ENCODE measurements at regions not wholly inside any gene's neighbourhood (a gene's known extent, or its start where the extent isn't known, plus 50 kb on each side); places are given as distances from the start of the nearest gene placed in this dataset.

DNA sequence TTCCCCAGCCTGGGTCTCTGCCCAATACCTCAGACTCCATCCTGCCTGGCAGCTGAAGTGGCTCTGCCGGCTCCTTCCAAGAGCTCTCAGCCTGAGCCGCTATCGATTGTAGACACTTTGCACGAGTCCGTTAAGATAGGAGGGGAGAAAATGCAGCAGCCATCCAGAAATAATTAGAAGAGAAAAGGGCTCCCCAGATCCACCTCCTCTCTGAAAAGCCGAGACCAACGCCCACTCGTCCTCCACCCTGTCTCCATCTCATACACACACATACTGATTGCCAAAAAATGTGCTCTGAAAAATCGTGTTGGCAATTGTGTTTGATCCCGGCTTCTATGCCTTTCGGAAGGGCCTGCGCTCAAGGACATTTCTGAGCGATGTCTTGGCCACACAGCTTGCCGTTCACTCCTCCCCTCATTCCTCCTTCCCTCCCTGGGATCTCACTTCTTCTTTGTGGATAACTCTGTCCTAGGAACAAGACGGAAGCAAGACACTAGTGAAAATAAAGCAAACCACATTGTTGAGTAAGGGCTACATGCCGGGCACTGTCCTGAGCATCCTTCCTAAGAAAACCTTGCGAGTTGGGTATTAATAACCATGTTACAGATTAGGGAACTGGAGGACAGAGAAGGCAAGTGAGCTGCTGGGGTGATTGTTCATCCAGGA, 372.8 kb upstream of the MYT1L start:
- Mint-ChIP-seq H3K36me3 (no peaks in the 10 kb centered on the region), H3K4me3 (no peak overlapping the region), H3K4me1 (peaks cover 6% of the 10 kb centered on the region), H3K9me3 (no peaks in the 10 kb centered on the region), H3K27me3 (no peaks in the 10 kb centered on the region), H3K27ac (no peak overlapping the region)
- ATAC-seq (ENCODE audit: low read depth) (no peak), DNase-seq (ENCODE audit: low spot score in 2 of 2) (no peak)

DNA sequence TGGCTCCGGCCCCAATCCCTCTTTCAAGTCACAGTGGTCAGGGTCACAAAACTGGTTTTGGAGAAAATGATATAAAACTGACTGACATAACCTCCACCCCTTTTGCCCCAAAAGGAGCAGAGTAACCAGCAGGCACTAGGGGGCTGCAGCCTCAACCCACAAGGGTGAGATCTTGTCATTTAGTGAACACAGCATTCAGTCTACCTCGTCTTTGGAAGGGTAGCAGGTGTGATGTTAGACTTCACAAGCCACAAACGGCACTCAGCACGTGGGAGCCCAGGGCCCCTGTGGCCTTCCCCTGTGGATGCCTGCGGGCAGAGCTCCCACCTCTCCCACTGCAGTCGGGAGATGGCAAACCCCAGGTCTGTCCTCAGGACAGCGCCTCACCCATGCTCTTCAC, 372.1 kb upstream of the MYT1L start:
- Mint-ChIP-seq H3K4me3 (no peak overlapping the region), H3K27me3 (no peaks in the 10 kb centered on the region), H3K36me3 (no peaks in the 10 kb centered on the region), H3K4me1 (peaks cover 6% of the 10 kb centered on the region), H3K9me3 (no peaks in the 10 kb centered on the region), H3K27ac (no peak overlapping the region)
- no peak for DNase-seq (ENCODE audit: low spot score in 2 of 2)
- ATAC-seq (ENCODE audit: low read depth): no peak

DNA sequence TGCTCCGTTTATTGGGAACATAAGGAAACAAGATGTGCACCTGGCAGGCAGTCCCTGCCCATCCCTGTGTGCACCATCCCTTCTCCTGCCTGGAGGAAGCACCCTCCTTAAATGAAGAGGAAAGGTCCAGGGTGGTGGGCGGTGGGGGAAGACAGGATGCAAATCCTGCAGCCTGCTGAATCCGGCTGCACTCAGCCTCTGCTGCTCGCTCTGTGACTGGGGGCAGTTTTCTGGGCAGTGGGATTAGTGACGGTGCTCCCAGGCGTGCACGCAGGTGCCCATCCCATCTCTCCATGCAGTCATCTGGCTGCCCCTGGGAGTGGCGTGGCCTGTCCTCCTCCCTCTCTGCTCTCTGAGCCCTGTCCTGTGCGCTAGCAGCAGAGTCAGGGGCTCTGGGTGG, 371.3 kb upstream of the MYT1L start:
- no peaks in the 10 kb centered on the region for H3K36me3 Mint-ChIP-seq
- ATAC-seq (ENCODE audit: low read depth) (no peak), DNase-seq (ENCODE audit: low spot score in 2 of 2) (no peak)
- H3K9me3 Mint-ChIP-seq: no peaks in the 10 kb centered on the region
- H3K27me3 Mint-ChIP-seq: no peaks in the 10 kb centered on the region
- H3K27ac Mint-ChIP-seq: no peak overlapping the region
- peaks cover 6% of the 10 kb centered on the region for H3K4me1 Mint-ChIP-seq
- no peak overlapping the region for H3K4me3 Mint-ChIP-seq

DNA sequence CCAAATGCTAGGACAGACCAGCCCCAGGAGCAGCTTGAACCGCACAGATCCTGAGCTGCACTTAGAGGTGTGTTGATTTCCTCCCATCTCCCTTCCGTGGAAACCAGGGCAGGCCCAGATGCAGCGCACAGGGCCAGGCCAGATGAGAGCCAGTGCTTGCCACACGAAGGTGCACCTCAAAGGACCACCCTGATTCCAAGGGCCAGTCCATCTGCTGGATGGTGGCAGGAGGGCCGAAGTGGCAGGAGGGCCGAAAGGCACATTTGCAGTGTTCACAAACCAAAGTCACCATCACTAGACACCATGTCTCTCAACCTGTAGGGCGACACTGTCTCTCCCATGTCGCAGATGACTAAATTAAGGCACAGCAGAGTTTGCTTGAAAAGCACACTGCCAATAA, 370.7 kb upstream of the MYT1L start:
- ATAC-seq (ENCODE audit: low read depth) (no peak), DNase-seq (ENCODE audit: low spot score in 2 of 2) (no peak)
- peaks cover 6% of the 10 kb centered on the region for H3K4me1 Mint-ChIP-seq
- no peaks in the 10 kb centered on the region for H3K27me3 Mint-ChIP-seq
- H3K9me3 Mint-ChIP-seq: no peaks in the 10 kb centered on the region
- H3K27ac Mint-ChIP-seq: no peak overlapping the region
- no peaks in the 10 kb centered on the region for H3K36me3 Mint-ChIP-seq
- no peak overlapping the region for H3K4me3 Mint-ChIP-seq

DNA sequence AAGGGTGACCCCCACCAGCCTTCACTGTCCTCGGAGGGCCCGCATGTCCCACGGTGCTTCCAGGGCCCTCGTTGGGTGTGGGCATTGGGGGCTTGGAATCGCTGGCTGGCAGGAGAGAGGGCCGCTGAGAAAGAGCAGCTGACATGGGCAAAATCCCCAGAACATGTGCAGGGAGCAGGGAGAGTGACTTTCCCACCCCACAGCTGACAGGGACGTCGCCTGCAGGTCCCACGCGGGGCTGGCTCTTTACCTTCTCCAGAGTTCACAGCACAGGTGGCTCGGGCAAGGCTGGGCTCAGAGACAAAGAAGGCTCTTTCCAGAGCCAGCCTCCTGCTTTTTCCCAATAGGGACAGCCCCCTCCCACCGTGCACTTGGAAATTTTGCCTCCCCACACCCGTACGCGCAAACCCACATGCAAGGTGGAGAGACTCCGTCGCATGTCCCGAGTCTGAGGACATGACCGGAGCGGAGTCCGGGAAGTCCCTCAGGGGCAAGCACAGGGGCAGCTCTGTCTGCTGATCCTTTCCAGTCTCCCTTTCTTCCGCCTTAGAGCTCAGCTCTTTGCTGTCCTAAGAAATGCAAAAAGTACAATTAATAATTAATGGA, 370.2 kb upstream of the MYT1L start:
- no peak for ATAC-seq (ENCODE audit: low read depth)

DNA sequence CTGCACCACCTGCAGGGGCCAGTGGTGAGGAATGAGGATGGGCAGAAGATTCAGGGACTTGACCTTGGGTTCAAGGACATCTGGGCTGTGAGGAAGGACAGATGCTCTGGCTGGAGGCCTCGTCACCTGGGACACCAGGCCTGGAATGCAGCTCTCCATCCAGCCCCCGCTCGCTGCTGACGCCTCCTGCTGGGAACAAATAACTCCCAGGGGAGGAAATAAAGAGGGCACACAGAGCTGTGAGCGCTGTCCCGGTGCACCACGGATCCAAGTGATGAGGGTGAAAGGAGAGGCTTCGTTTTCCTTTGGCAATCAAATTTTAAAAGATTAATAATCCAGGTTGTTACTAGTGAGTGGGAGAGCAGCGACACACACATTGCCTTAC, 368.0 kb upstream of the MYT1L start:
- ATAC-seq (ENCODE audit: low read depth) (no peak), DNase-seq (ENCODE audit: low spot score in 2 of 2) (no peak)
- Mint-ChIP-seq H3K27ac (no peak overlapping the region), H3K9me3 (no peaks in the 10 kb centered on the region), H3K36me3 (no peaks in the 10 kb centered on the region), H3K27me3 (no peaks in the 10 kb centered on the region), H3K4me3 (no peak overlapping the region), H3K4me1 (peaks cover 3% of the 10 kb centered on the region)

More for the DNA sequence above, 370.2 kb upstream of the MYT1L start:
- no peak for DNase-seq (ENCODE audit: low spot score in 2 of 2)
- Mint-ChIP-seq H3K27ac (no peak overlapping the region), H3K9me3 (no peaks in the 10 kb centered on the region), H3K27me3 (no peaks in the 10 kb centered on the region), H3K4me3 (no peak overlapping the region), H3K36me3 (no peaks in the 10 kb centered on the region), H3K4me1 (peaks cover 6% of the 10 kb centered on the region)

DNA sequence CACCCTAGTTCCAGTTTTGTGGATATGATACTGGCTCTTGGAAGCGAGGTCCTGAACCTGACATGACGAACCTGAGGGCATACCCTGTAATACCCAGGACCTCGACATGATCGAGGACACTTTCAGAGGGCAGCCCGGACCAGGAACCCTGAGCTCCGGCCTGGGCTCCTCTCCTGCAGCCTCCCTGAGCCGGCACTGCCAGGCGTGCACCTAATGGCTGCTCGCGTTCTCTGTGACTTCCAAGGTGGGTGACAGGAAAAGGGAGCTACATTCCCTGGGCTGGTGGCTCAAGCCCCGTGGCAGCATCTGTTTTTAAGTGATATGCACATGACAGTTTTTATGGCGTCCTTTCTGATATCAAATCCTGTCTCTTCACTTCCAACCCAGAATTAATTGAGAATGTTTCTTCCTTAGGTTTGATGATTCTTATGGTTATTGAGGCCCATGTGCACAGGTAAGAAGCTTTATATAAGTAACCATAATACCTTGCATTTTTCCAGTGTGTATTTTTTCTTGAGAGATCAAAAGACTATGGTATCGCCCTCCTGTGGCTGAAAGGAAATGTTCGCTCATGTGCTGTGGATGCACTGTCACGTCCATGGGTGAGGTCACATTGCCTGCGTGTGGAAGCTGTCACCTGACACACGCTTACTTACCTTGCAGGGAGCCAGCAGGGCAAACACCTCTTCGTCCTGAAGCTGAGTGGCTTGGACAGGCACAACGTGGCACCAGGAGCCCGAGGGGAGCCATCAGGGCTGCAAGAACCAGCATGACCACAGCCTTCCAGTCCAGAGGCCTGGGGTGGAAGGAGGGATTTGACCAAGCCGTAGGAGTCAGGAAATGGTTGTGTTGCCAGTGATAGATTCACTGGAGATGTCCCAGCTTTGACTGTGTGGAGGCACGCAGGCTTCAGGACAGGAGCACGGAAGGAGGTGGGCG, 367.4 kb upstream of the MYT1L start:
- H3K4me3 Mint-ChIP-seq: no peak overlapping the region
- no peaks in the 10 kb centered on the region for H3K36me3 Mint-ChIP-seq
- H3K27me3 Mint-ChIP-seq: peaks cover under 1% of the 10 kb centered on the region
- ATAC-seq (ENCODE audit: low read depth) (no peak), DNase-seq (ENCODE audit: low spot score in 2 of 2) (no peak)
- H3K9me3 Mint-ChIP-seq: no peaks in the 10 kb centered on the region
- no peaks in the 10 kb centered on the region for H3K4me1 Mint-ChIP-seq
- H3K27ac Mint-ChIP-seq: no peak overlapping the region

DNA sequence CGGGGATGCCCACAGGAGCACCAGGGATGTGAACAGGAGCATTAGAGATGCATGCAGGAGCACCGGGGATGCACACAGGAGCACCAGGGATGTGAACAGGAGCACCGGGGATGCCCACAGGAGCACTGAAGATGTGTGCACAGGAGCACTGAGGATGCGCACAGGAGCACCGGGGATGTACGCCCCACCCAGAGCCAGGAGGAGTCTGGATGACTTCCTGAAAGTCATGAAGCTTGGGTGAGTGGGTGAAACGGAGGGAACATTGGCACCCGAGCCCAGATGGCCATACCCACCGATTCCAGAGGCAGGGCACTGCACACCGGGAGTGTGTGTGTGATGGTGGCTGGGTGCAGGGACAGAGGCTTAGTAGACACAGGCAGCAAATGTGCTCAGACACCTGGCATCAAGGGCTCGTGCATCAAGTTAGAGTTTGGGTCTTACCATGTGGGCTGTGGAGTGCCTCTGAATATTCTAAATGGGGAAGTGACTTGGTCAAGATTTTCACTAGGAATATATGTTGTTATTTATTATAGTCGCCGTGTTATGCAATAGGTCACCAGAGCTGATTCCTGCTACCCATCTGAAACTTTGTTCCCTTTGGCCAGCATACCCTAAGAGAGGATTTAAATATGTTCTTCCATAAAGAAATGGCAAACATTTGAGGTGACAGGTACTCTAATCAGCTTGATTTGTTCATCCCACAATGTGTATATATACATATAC, 365.8 kb upstream of the MYT1L start:
- Mint-ChIP-seq H3K27me3 (peaks cover 4% of the 10 kb centered on the region), H3K36me3 (no peaks in the 10 kb centered on the region), H3K4me1 (no peaks in the 10 kb centered on the region), H3K4me3 (no peak overlapping the region), H3K27ac (no peak overlapping the region), H3K9me3 (no peaks in the 10 kb centered on the region)
- ATAC-seq (ENCODE audit: low read depth): no peak
- no peak for DNase-seq (ENCODE audit: low spot score in 2 of 2)

DNA sequence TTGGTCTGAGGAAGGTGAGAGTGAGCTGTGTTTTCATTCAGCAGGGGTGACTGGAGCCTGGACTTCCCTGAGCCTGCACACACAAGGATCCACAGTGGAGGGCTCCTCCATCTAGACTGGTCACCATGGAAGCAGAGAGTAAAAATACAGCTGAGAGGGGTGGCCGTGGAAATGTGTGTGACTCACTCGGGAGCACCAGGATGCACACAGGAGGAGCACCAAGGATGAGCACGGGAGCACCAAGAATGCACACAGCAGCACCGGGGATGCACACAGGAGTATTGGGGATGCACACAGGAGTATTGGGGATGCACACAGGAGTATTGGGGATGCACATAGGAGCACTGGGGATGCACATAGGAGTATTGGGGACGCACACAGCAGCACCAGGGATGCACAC, 365.2 kb upstream of the MYT1L start:
- no peaks in the 10 kb centered on the region for H3K36me3 Mint-ChIP-seq
- no peak overlapping the region for H3K27ac Mint-ChIP-seq
- peaks cover 6% of the 10 kb centered on the region for H3K27me3 Mint-ChIP-seq
- H3K4me3 Mint-ChIP-seq: no peak overlapping the region
- DNase-seq (ENCODE audit: low spot score in 2 of 2) (no peak), ATAC-seq (ENCODE audit: low read depth) (no peak)
- H3K4me1 Mint-ChIP-seq: no peaks in the 10 kb centered on the region
- no peaks in the 10 kb centered on the region for H3K9me3 Mint-ChIP-seq

DNA sequence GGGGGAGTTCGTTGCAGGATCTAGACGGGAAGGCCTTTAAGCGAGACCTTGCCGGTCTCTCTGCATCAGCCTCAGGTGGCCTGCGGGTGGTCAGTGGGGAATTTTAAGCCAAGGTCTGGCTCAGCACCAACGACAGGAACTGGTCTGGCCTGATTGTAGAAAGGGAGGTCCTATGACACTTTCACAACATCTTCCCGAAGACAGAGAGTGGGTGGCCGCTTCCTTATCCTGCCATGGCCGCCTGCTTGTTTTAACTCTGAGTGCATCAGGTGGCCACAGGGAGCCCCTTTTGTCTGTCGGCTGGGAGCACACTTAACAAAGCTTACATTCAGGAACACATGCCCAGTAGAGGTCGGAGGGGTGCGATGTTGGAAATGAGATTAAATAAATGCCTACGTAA, 363.7 kb upstream of the MYT1L start:
- ATAC-seq (ENCODE audit: low read depth): no peak
- peaks cover 11% of the 10 kb centered on the region for H3K27me3 Mint-ChIP-seq
- no peak overlapping the region for H3K4me3 Mint-ChIP-seq
- peaks cover 1% of the 10 kb centered on the region for H3K9me3 Mint-ChIP-seq
- peaks cover 2% of the 10 kb centered on the region for H3K4me1 Mint-ChIP-seq
- peaks cover 1% of the 10 kb centered on the region for H3K36me3 Mint-ChIP-seq
- DNase-seq (ENCODE audit: low spot score in 2 of 2): no peak
- H3K27ac Mint-ChIP-seq: no peak overlapping the region

DNA sequence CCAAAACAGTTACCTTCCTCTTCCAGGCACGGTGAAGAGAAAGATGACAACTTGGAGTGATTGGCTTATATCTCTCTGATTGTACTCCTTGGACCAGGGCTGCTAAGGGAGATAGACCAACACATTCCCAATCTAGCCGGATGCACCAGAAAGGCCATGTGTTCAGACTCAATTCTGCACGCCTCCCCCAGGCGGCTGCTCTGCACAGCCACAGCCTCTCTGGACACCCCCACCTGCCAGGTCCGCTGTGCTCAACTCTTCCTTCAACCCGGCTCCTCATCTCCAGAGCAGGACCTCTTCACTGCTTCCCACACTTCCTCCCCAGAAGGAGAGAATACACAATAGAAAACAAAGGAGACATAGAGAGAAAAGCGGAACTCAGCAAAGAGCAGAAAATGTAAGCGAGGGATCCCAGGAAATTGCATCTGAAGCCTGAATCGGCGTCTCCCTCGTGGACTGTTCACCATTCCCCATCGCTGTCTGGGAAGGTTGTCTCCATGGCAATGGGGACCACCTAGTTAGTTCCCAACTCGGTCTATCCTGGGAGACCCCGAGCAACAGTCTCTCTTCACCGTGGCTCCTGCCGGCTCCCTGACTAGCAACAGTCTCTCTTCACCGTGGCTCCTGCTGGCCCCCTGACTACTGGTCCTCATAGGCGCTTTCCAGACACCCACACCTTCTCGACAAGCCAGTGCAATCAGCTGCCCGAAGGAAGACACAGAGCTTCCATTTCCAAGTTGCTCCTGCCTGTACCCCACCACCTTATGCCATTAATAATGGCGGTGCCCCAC, 361.7 kb upstream of the MYT1L start:
- peaks cover 2% of the 10 kb centered on the region for H3K4me1 Mint-ChIP-seq
- peaks cover 1% of the 10 kb centered on the region for H3K9me3 Mint-ChIP-seq
- no peak overlapping the region for H3K4me3 Mint-ChIP-seq
- H3K27ac Mint-ChIP-seq: no peak overlapping the region
- H3K36me3 Mint-ChIP-seq: peaks cover 1% of the 10 kb centered on the region
- DNase-seq (ENCODE audit: low spot score in 2 of 2) (no peak), ATAC-seq (ENCODE audit: low read depth) (no peak)
- H3K27me3 Mint-ChIP-seq: peaks cover 11% of the 10 kb centered on the region

DNA sequence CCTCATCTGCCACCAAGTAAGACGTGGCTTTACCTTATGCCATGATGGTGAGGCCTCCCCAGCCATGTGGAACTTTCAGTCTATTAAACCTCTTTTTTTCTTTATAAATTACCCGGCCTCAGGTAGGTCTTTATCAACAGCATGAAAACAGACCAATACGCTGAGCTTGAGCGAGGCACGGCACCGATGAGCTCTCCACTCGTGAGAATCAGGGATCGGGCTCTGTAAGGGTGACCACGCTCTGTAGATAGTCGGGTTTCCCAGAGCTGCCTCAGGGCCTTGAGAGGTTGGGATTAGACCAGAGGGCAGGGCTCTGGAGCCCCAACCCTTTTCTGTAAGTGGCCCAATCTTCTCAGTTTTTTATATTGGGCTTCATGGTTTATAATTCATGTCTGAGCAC, 360.3 kb upstream of the MYT1L start:
- Mint-ChIP-seq H3K27ac (no peak overlapping the region), H3K27me3 (peaks cover 12% of the 10 kb centered on the region), H3K4me3 (no peak overlapping the region), H3K36me3 (peaks cover 1% of the 10 kb centered on the region), H3K9me3 (peaks cover 1% of the 10 kb centered on the region), H3K4me1 (peaks cover 2% of the 10 kb centered on the region)
- ATAC-seq (ENCODE audit: low read depth) (no peak), DNase-seq (ENCODE audit: low spot score in 2 of 2) (no peak)

DNA sequence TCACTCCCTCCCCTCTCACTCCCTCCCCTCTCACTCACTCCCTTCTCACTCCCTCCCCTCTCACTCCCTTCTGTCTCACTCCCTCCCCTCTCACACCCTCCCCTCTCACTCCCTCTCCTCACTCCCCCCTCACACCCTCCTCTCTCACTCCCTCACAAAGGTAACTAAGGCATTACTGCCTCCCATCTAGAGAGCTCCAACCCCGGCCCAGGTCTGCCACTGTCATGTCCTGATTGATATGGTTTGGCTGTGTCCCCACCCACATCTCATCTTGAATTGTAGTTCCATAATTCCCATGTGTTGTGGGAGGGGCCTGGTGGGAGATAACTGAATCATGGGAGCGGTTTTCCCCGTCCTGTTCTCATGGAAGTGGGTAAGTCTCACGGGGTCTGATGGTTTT, 359.9 kb upstream of the MYT1L start:
- H3K4me1 Mint-ChIP-seq: peaks cover 2% of the 10 kb centered on the region
- DNase-seq (ENCODE audit: low spot score in 2 of 2): no peak
- peaks cover 15% of the 10 kb centered on the region for H3K27me3 Mint-ChIP-seq
- peaks cover 1% of the 10 kb centered on the region for H3K9me3 Mint-ChIP-seq
- ATAC-seq (ENCODE audit: low read depth): no peak
- H3K36me3 Mint-ChIP-seq: peaks cover 1% of the 10 kb centered on the region
- no peak overlapping the region for H3K27ac Mint-ChIP-seq
- no peak overlapping the region for H3K4me3 Mint-ChIP-seq
